DOHH2 (cell line): ENCODE measurements at regions not wholly inside any gene's neighbourhood (a gene's known extent, or its start where the extent isn't known, plus 50 kb on each side); places are given as distances from the start of the nearest gene placed in this dataset.

Experiments used
- CTCF ChIP-seq: fragments of 200-600 bp; sonication (generic); IDR thresholded peaks from one replicate; pipeline ENCODE4 v1.5.1; 2014; ENCODE audit warnings: antibody characterized with exemption, mild to moderate bottlenecking, low read depth, low read length; ENCODE audit not compliant: poor library complexity, severe bottlenecking
- EZH2phosphoT487 ChIP-seq: fragments of 200-600 bp; sonication (generic); IDR thresholded peaks from 2 replicates; pipeline ENCODE4 v1.6.1; 2017; ENCODE audit warnings: borderline replicate concordance, mild to moderate bottlenecking, antibody characterized with exemption, low read length, moderate library complexity, mixed read lengths

GRCh38 chr5:125129151-125129806 lies 382.8 kb upstream of the ZNF608 start:
- TF ChIP-seq CTCF: no peak
- no peak for TF ChIP-seq EZH2phosphoT487
